CD14-positive monocyte (primary cell): ENCODE measurements at regions not wholly inside any gene's neighbourhood (a gene's known extent, or its start where the extent isn't known, plus 50 kb on each side); places are given as distances from the start of the nearest gene placed in this dataset.

Source experiments
- DNase-seq, 3 donors: peaks; one replicate each; pipeline ENCODE4 v3.0.0-alpha.2; 2011 to 2022
- H2AFZ ChIP-seq: 2 replicates; pipeline ENCODE4 v1.6.0; 2012; ENCODE audit warnings: mild to moderate bottlenecking, low read depth, low read length, inconsistent platforms; ENCODE audit not compliant: insufficient read depth, poor library complexity, severe bottlenecking
- H3K27ac ChIP-seq, 2 donors: 1 replicate in 1 of 2; 2 replicates in 1 of 2; pipeline ENCODE4 v1.5.1; 2012 to 2013; ENCODE audit warnings: low read length in 2 of 2, control low read depth in 1 of 2, inconsistent platforms in 1 of 2, low read depth in 1 of 2, mild to moderate bottlenecking in 1 of 2
- H3K27me3 ChIP-seq, 2 donors: one replicate each; pipeline versions ENCODE4 v1.6.0 to v1.6.1; 2011 to 2013; ENCODE audit warnings: low read length in 2 of 2; ENCODE audit not compliant: control insufficient read depth in 2 of 2, insufficient read depth in 2 of 2
- H3K36me3 ChIP-seq, 2 donors: replicated peaks in 1 of 2; 1 replicate in 1 of 2; 2 replicates in 1 of 2; pipeline versions ENCODE4 v1.5.1 to v1.6.1; 2012 to 2013; ENCODE audit warnings: low read length in 2 of 2, control low read depth in 1 of 2, inconsistent platforms in 1 of 2, mild to moderate bottlenecking in 1 of 2; ENCODE audit not compliant: insufficient read depth in 2 of 2, control insufficient read depth in 1 of 2
- H3K4me1 ChIP-seq, 2 donors: 1 replicate in 1 of 2; 2 replicates in 1 of 2; pipeline versions ENCODE4 v1.5.1 to v1.6.1; 2012 to 2013; ENCODE audit warnings: low read length in 2 of 2, control low read depth in 1 of 2, inconsistent platforms in 1 of 2, mild to moderate bottlenecking in 1 of 2, moderate library complexity in 1 of 2; ENCODE audit not compliant: insufficient read depth in 2 of 2, control insufficient read depth in 1 of 2
- H3K4me2 ChIP-seq: replicated peaks from 2 replicates; pipeline ENCODE3; 2012; ENCODE audit warnings: low read length, moderate library complexity, mild to moderate bottlenecking; ENCODE audit not compliant: poor library complexity, severe bottlenecking; ENCODE audit errors: extremely low read depth
- H3K4me3 ChIP-seq, 3 experiments: fragments of 200-600 bp in 1 of 3; sonication (generic) in 1 of 3; replicated peaks in 1 of 3; 1 replicate in 2 of 3; 2 replicates in 1 of 3; pipeline ENCODE4 v1.5.1; 2011 to 2013; ENCODE audit warnings: low read length in 3 of 3, mild to moderate bottlenecking in 3 of 3, control low read depth in 2 of 3, low read depth in 2 of 3, inconsistent platforms in 1 of 3, moderate library complexity in 1 of 3
- H3K79me2 ChIP-seq: 2 replicates; pipeline ENCODE4 v1.6.0; 2012; ENCODE audit warnings: mild to moderate bottlenecking, control low read depth, inconsistent platforms, low read length, moderate library complexity; ENCODE audit not compliant: insufficient read depth
- H3K9ac ChIP-seq: 2 replicates; pipeline ENCODE4 v1.6.0; 2017; ENCODE audit warnings: low read length, mild to moderate bottlenecking; ENCODE audit not compliant: insufficient read depth, poor library complexity, severe bottlenecking
- H3K9me3 ChIP-seq, 2 donors: replicated peaks in 1 of 2; 1 replicate in 1 of 2; 2 replicates in 1 of 2; pipeline versions ENCODE4 v1.5.1 to v1.6.1; 2012 to 2013; ENCODE audit warnings: low read length in 2 of 2, control low read depth in 1 of 2; ENCODE audit not compliant: control insufficient read depth in 1 of 2, insufficient read depth in 1 of 2
- H4K20me1 ChIP-seq: 2 replicates; pipeline ENCODE4 v1.6.0; 2012; ENCODE audit warnings: mild to moderate bottlenecking, low read length, control low read depth, moderate library complexity; ENCODE audit not compliant: insufficient read depth
- H3K27ac Mint-ChIP-seq, 7 donors: one replicate each; pipeline ENCODE4 v1.8.0; 2020; ENCODE audit warnings: mild to moderate bottlenecking in 7 of 7, mixed read lengths in 7 of 7, moderate library complexity in 6 of 7, inconsistent platforms in 2 of 7
- H3K27me3 Mint-ChIP-seq, 3 donors: one replicate each; pipeline ENCODE4 v1.8.0; 2021 to 2022; ENCODE audit warnings: low read depth in 3 of 3, mild to moderate bottlenecking in 3 of 3, mixed read lengths in 3 of 3, moderate library complexity in 3 of 3, inconsistent platforms in 1 of 3
- H3K36me3 Mint-ChIP-seq, 2 donors: one replicate each; pipeline ENCODE4 v1.8.0; 2020; ENCODE audit warnings: mixed read lengths in 2 of 2, inconsistent platforms in 1 of 2, mild to moderate bottlenecking in 1 of 2
- H3K4me1 Mint-ChIP-seq: one replicate; pipeline ENCODE4 v1.8.0; 2020; ENCODE audit warnings: mild to moderate bottlenecking, mixed read lengths
- H3K4me3 Mint-ChIP-seq, 2 donors: one replicate each; pipeline ENCODE4 v1.8.0; 2020; ENCODE audit warnings: mild to moderate bottlenecking in 2 of 2, mixed read lengths in 2 of 2, moderate library complexity in 1 of 2
- H3K9me3 Mint-ChIP-seq, 7 donors: one replicate each; pipeline ENCODE4 v1.8.0; 2020 to 2022; ENCODE audit warnings: mixed read lengths in 7 of 7, mild to moderate bottlenecking in 6 of 7, moderate library complexity in 6 of 7, inconsistent platforms in 2 of 7
- CTCF ChIP-seq: fragments of 200-600 bp; IDR thresholded peaks from one replicate; pipeline ENCODE4 v1.8.0; 2022; ENCODE audit warnings: antibody characterized with exemption, mild to moderate bottlenecking
- WGBS: methylation state at CpG from one replicate; pipeline ENCODE4 v1.1.5; 2013; ENCODE audit warnings: missing lambda C conversion rate; ENCODE audit not compliant: insufficient coverage; 5-methylcytosine and 5-hydroxymethylcytosine counted together
- intact Hi-C, 2 donors: fragments of 100-400 bp; cut with micrococcal nuclease; formaldehyde crosslinking; loops; one replicate each; pipeline versions ENCODE4 v1.15.0 to v1.15.1; 2023

- H3K36me3 Mint-ChIP-seq: no peaks in the 10 kb centered on the region
- H3K27ac Mint-ChIP-seq: no peak overlapping the region
- Histone ChIP-seq H3K9ac (no peak overlapping the region), H2AFZ (no peak overlapping the region), H3K27ac (no peak overlapping the region), H3K9me3 (no peaks in the 10 kb centered on the region), H3K27me3 (no peaks in the 10 kb centered on the region), H3K4me1 (no peaks in the 10 kb centered on the region), H3K4me3 (no peak overlapping the region), H3K36me3 (no peaks in the 10 kb centered on the region), H3K79me2 (no peaks in the 10 kb centered on the region), H4K20me1 (no peaks in the 10 kb centered on the region), H3K4me2 (no peak overlapping the region)
- no peak overlapping the region for H3K4me3 Mint-ChIP-seq
- H3K4me1 Mint-ChIP-seq: no peaks in the 10 kb centered on the region
- peaks cover 0 to 8% (median 2%) of the 10 kb centered on the region in 7 donors for H3K9me3 Mint-ChIP-seq
- no peak for DNase-seq
- TF ChIP-seq CTCF: no peak
- intact Hi-C loops: no loop called here
- no peaks in the 10 kb centered on the region for H3K27me3 Mint-ChIP-seq
- WGBS: 100% methylated on average over 1 of the region's 2 CpGs
Measured at GRCh38 chr9:106655966-106656365, 207.0 kb upstream of the ZNF462 start.

DNA sequence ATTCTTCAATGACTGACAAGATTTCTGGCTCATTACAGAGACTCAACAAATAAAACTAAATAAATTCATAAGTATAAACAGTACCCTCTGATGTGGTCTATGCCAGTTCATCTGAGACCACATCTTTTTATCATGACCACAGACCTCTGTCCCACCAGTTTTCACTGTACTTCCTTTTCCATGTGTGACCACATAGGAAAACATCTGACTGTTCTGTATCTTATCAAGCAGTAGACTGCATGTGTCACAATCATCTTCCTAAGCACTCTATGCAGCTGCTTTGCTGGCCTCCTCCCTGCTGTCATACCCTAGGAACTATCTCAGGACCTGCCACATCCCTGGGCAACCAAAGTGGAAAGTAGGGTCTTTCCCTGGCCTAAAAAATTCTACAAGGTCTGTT lies 205.0 kb upstream of the ZNF462 start:
- Histone ChIP-seq H4K20me1 (no peaks in the 10 kb centered on the region), H3K79me2 (no peaks in the 10 kb centered on the region), H3K9ac (no peak overlapping the region), H3K27ac (no peak overlapping the region), H3K4me2 (no peak overlapping the region), H3K36me3 (no peaks in the 10 kb centered on the region), H3K27me3 (no peaks in the 10 kb centered on the region), H3K9me3 (no peaks in the 10 kb centered on the region), H2AFZ (no peak overlapping the region), H3K4me3 (no peak overlapping the region), H3K4me1 (no peaks in the 10 kb centered on the region)
- H3K4me1 Mint-ChIP-seq: no peaks in the 10 kb centered on the region
- intact Hi-C loops: no loop called here
- no peaks in the 10 kb centered on the region for H3K36me3 Mint-ChIP-seq
- no peaks in the 10 kb centered on the region for H3K27me3 Mint-ChIP-seq
- TF ChIP-seq CTCF: no peak
- H3K9me3 Mint-ChIP-seq: peaks cover 0 to 8% (median 0%) of the 10 kb centered on the region in 7 donors
- H3K4me3 Mint-ChIP-seq: no peak overlapping the region
- H3K27ac Mint-ChIP-seq: no peak overlapping the region
- DNase-seq: no peak
